WERI-Rb-1 (cell line): ENCODE measurements at regions not wholly inside any gene's neighbourhood (a gene's known extent, or its start where the extent isn't known, plus 50 kb on each side); places are given as distances from the start of the nearest gene placed in this dataset.
A peak's percentile ranks its signal among the peaks of the same experiment; 100 is the strongest.
"Not testable (repeated sequence)": the region's sequence is repeated elsewhere in the genome, so short reads cannot be mapped to it uniquely, and the experiment has no call there.

Experiments
- DNase-seq: peaks from one replicate; pipeline ENCODE4 v3.0.0-alpha.2; 2020
- H3K27ac ChIP-seq: fragments of 250-450 bp; sonication (Bioruptor Pico); 2 replicates; pipeline ENCODE4 v1.5.1; 2020; ENCODE audit warnings: mild to moderate bottlenecking, moderate library complexity
- H3K27me3 ChIP-seq: fragments of 250-450 bp; sonication (Bioruptor Pico); 2 replicates; pipeline ENCODE4 v1.5.1; 2021; ENCODE audit warnings: mild to moderate bottlenecking, low read depth, moderate library complexity; ENCODE audit not compliant: insufficient read depth, severe bottlenecking
- H3K36me3 ChIP-seq: fragments of 250-450 bp; sonication (Bioruptor Pico); 2 replicates; pipeline ENCODE4 v1.5.1; 2020; ENCODE audit warnings: mild to moderate bottlenecking, moderate library complexity
- H3K4me3 ChIP-seq: 2 replicates; pipeline ENCODE4 v1.5.1; 2011; ENCODE audit warnings: low read depth, mild to moderate bottlenecking, control low read depth, low read length
- H3K9me3 ChIP-seq: fragments of 250-450 bp; sonication (Bioruptor Pico); 2 replicates; pipeline ENCODE4 v1.5.1; 2021; ENCODE audit warnings: mild to moderate bottlenecking, moderate library complexity; ENCODE audit not compliant: severe bottlenecking
- TF ChIP-seq, protein P1 (sequence below): IDR thresholded peaks from 2 replicates; pipeline ENCODE4 v1.5.1; 2011; ENCODE audit warnings: low read depth, mild to moderate bottlenecking, control low read depth, inconsistent platforms, low read length

GRCh38 chr22:49701380-49702067, 126.1 kb downstream of the BRD1 start:
- no peak for DNase-seq
- H3K27me3 ChIP-seq, result no peaks in the 10 kb centered on the region

GRCh38 chr22:49699928-49700498, 127.7 kb downstream of the BRD1 start:
- no peak overlapping the region for H3K27ac ChIP-seq
- DNase-seq, result no peak
- TF ChIP-seq, protein P1, sequence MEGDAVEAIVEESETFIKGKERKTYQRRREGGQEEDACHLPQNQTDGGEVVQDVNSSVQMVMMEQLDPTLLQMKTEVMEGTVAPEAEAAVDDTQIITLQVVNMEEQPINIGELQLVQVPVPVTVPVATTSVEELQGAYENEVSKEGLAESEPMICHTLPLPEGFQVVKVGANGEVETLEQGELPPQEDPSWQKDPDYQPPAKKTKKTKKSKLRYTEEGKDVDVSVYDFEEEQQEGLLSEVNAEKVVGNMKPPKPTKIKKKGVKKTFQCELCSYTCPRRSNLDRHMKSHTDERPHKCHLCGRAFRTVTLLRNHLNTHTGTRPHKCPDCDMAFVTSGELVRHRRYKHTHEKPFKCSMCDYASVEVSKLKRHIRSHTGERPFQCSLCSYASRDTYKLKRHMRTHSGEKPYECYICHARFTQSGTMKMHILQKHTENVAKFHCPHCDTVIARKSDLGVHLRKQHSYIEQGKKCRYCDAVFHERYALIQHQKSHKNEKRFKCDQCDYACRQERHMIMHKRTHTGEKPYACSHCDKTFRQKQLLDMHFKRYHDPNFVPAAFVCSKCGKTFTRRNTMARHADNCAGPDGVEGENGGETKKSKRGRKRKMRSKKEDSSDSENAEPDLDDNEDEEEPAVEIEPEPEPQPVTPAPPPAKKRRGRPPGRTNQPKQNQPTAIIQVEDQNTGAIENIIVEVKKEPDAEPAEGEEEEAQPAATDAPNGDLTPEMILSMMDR, result no peak
- peaks cover 19% of the 10 kb centered on the region for H3K9me3 ChIP-seq
- no peaks in the 10 kb centered on the region for H3K36me3 ChIP-seq
- no peak overlapping the region for H3K4me3 ChIP-seq
- no peaks in the 10 kb centered on the region for H3K27me3 ChIP-seq

More at GRCh38 chr22:49701380-49702067, 126.1 kb downstream of the BRD1 start:
- peaks cover 19% of the 10 kb centered on the region for H3K9me3 ChIP-seq
- H3K27ac ChIP-seq, result no peak overlapping the region
- H3K36me3 ChIP-seq, result no peaks in the 10 kb centered on the region
- H3K4me3 ChIP-seq, result no peak overlapping the region
- TF ChIP-seq, protein P1, result peak; percentile 47; the same call in 1 of the 2 replicates

GRCh38 chr22:49699476-49699875, 128.2 kb downstream of the BRD1 start:
- Histone ChIP-seq H3K27me3 (no peaks in the 10 kb centered on the region), H3K4me3 (no peak overlapping the region), H3K27ac (no peak overlapping the region), H3K36me3 (no peaks in the 10 kb centered on the region), H3K9me3 (peaks cover 19% of the 10 kb centered on the region)
- no peak for DNase-seq
- TF ChIP-seq, protein P1, result no peak

- H3K27me3 ChIP-seq, H3K36me3 ChIP-seq, H3K27ac ChIP-seq: not testable (repeated sequence)
Observed at GRCh38 chr22:49698616-49699015, 129.1 kb downstream of the BRD1 start.

DNA sequence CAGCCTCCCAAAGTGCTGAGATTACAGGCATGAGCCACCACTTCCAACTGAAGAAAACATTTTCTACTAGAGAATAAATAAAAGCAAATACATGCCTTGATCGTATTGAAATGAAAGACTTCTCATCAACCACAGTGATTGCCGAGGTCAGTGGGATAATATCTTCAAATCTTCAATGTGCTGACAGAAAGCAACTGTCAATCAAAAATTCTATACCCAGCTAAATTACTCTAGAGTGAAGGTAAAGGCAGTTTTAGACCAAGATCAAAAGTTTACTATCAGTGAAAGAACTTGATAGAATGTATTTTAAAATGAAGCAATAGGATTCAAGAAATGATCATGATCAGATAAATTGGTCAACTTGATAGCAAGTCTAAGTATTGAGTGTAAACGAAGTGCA, 130.6 kb downstream of the BRD1 start:
- Histone ChIP-seq H3K27ac (no peak overlapping the region), H3K27me3 (no peaks in the 10 kb centered on the region), H3K9me3 (peaks cover 12% of the 10 kb centered on the region), H3K4me3 (no peak overlapping the region), H3K36me3 (no peaks in the 10 kb centered on the region)
- TF ChIP-seq, protein P1, result no peak
- no peak for DNase-seq

More at GRCh38 chr22:49698616-49699015, 129.1 kb downstream of the BRD1 start:
- DNase-seq, H3K4me3 ChIP-seq: not testable (repeated sequence)
- H3K9me3 ChIP-seq, result peaks cover 19% of the 10 kb centered on the region

GRCh38 chr22:49694462-49695260, 133.0 kb downstream of the BRD1 start:
- Histone ChIP-seq H3K27ac (no peak overlapping the region), H3K9me3 (peaks cover 11% of the 10 kb centered on the region), H3K36me3 (no peaks in the 10 kb centered on the region), H3K4me3 (no peak overlapping the region), H3K27me3 (no peaks in the 10 kb centered on the region)
- no peak for DNase-seq
- TF ChIP-seq, protein P1, result no peak
